ENCODE measurements at regions not wholly inside any gene's neighbourhood (a gene's known extent, or its start where the extent isn't known, plus 50 kb on each side); places are given as distances from the start of the nearest gene placed in this dataset.
A peak's percentile ranks its signal among the peaks of the same experiment; 100 is the strongest.

- DNase-seq (ENCODE audit: low spot score): no peak
Observed at GRCh38 chr3:59545374-59545773, 495.5 kb upstream of the CFAP20DC start.

GRCh38 chr3:59542276-59542675 lies 492.5 kb upstream of the CFAP20DC start:
- DNase-seq (ENCODE audit: low spot score): peak; percentile 19

GRCh38 chr3:59540696-59541095 lies 490.9 kb upstream of the CFAP20DC start:
- DNase-seq (ENCODE audit: low spot score): no peak

- DNase-seq (ENCODE audit: low spot score): no peak
Observed at GRCh38 chr3:59540241-59540640, 490.4 kb upstream of the CFAP20DC start.

- DNase-seq (ENCODE audit: low spot score): no peak
Observed at GRCh38 chr3:59538753-59539432, 489.1 kb upstream of the CFAP20DC start.

- DNase-seq (ENCODE audit: low spot score): no peak
Observed at GRCh38 chr3:59535791-59536221, 486.0 kb upstream of the CFAP20DC start.

GRCh38 chr3:59531994-59532393 lies 482.2 kb upstream of the CFAP20DC start:
- DNase-seq (ENCODE audit: low spot score): no peak

GRCh38 chr3:59531066-59531745 lies 481.4 kb upstream of the CFAP20DC start:
- DNase-seq (ENCODE audit: low spot score): no peak

GRCh38 chr3:59528251-59528650 lies 478.4 kb upstream of the CFAP20DC start:
- DNase-seq (ENCODE audit: low spot score): no peak

GRCh38 chr3:59527493-59527892 lies 477.7 kb upstream of the CFAP20DC start:
- DNase-seq (ENCODE audit: low spot score): no peak

- DNase-seq (ENCODE audit: low spot score): no peak
Observed at GRCh38 chr3:59526999-59527398, 477.2 kb upstream of the CFAP20DC start.

GRCh38 chr3:59522550-59522949 lies 472.7 kb upstream of the CFAP20DC start:
- DNase-seq (ENCODE audit: low spot score): no peak

GRCh38 chr3:59519094-59519493 lies 469.3 kb upstream of the CFAP20DC start:
- DNase-seq (ENCODE audit: low spot score): no peak

GRCh38 chr3:59518283-59519055 lies 468.6 kb upstream of the CFAP20DC start:
- no peak for DNase-seq (ENCODE audit: low spot score)

- no peak for DNase-seq (ENCODE audit: low spot score)
Observed at GRCh38 chr3:59517388-59517787, 467.6 kb upstream of the CFAP20DC start.

GRCh38 chr3:59515966-59516365 lies 466.1 kb upstream of the CFAP20DC start:
- no peak for DNase-seq (ENCODE audit: low spot score)

- DNase-seq (ENCODE audit: low spot score): no peak
Observed at GRCh38 chr3:59514865-59515482, 465.1 kb upstream of the CFAP20DC start.

GRCh38 chr3:59513570-59513969 lies 463.7 kb upstream of the CFAP20DC start:
- DNase-seq (ENCODE audit: low spot score): no peak

- no peak for DNase-seq (ENCODE audit: low spot score)
Observed at GRCh38 chr3:59512066-59512465, 462.2 kb upstream of the CFAP20DC start.

- DNase-seq (ENCODE audit: low spot score): no peak
Observed at GRCh38 chr3:59510576-59510975, 460.8 kb upstream of the CFAP20DC start.

GRCh38 chr3:59508273-59508672 lies 458.4 kb upstream of the CFAP20DC start:
- no peak for DNase-seq (ENCODE audit: low spot score)

GRCh38 chr3:59506191-59506590 lies 456.4 kb upstream of the CFAP20DC start:
- DNase-seq (ENCODE audit: low spot score): no peak
